ENCODE measurements at regions not wholly inside any gene's neighbourhood (a gene's known extent, or its start where the extent isn't known, plus 50 kb on each side); places are given as distances from the start of the nearest gene placed in this dataset.

DNA sequence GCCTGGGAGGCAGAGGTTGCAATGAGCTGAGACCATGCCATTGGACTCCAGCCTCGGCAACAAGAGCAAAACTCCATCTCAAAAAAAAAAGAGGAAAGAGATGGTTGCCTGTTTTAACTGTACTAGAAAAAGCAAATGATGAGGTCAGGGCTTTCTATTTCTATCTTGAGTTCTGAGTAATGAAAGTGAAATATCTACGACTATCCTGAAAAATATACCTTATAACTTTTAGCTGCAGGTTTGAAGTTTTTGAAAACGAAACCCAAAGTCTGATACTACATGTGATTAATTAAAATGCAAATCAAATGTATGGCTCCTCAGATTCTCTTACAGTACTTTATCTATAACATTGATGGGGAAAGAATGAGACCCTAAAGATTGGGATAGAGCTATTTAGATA is 636.2 kb upstream of the LRRN3 start:
- TF ChIP-seq CTCF (IDR thresholded peaks at IDR 0.05; ENCODE audit: low read depth, low read length, poor library complexity, severe bottlenecking), result no peak
- TF ChIP-seq EZH2phosphoT487 (IDR thresholded peaks at IDR 0.05; ENCODE audit: borderline replicate concordance, low read length), result no peak
